Neural progenitor cell (in vitro differentiated cells): ENCODE measurements at regions not wholly inside any gene's neighbourhood (a gene's known extent, or its start where the extent isn't known, plus 50 kb on each side); places are given as distances from the start of the nearest gene placed in this dataset.
"Not testable (repeated sequence)": the region's sequence is repeated elsewhere in the genome, so short reads cannot be mapped to it uniquely, and the experiment has no call there.

ENCODE experiments used
- CTCF ChIP-seq: fragments of 200-600 bp; sonication (generic); IDR thresholded peaks from 2 replicates; pipeline ENCODE4 v1.5.1; 2017; ENCODE audit warnings: antibody characterized with exemption, mild to moderate bottlenecking
- EZH2 ChIP-seq: fragments of 200-600 bp; sonication (generic); IDR thresholded peaks from 2 replicates; pipeline ENCODE4 v1.6.1; 2017; ENCODE audit warnings: antibody characterized with exemption, mild to moderate bottlenecking, moderate library complexity

GRCh38 chr1:96617375-96617774, 104.2 kb upstream of the PTBP2 start:
- TF ChIP-seq CTCF, EZH2: not testable (repeated sequence)
